ENCODE measurements at regions not wholly inside any gene's neighbourhood (a gene's known extent, or its start where the extent isn't known, plus 50 kb on each side); places are given as distances from the start of the nearest gene placed in this dataset.
"Not testable (repeated sequence)": the region's sequence is repeated elsewhere in the genome, so short reads cannot be mapped to it uniquely, and the experiment has no call there.

- not testable (repeated sequence) for ATAC-seq; H3K9me3 ChIP-seq (ENCODE audit: control insufficient read depth, low read length, poor library complexity, severe bottlenecking); DNase-seq; H3K4me3 Mint-ChIP-seq; H3K36me3 Mint-ChIP-seq (ENCODE audit: low read depth); H3K27ac Mint-ChIP-seq; H3K4me1 Mint-ChIP-seq
- peaks cover 30% of the 10 kb centered on the region for H3K27me3 Mint-ChIP-seq
Observed at GRCh38 chr7:55688684-55689681, 116.7 kb upstream of the VOPP1 start.

- ATAC-seq; H3K9me3 ChIP-seq (ENCODE audit: control insufficient read depth, low read length, poor library complexity, severe bottlenecking); H3K27ac Mint-ChIP-seq; H3K4me1 Mint-ChIP-seq; H3K36me3 Mint-ChIP-seq (ENCODE audit: low read depth); DNase-seq; H3K4me3 Mint-ChIP-seq: not testable (repeated sequence)
- H3K27me3 Mint-ChIP-seq = peaks cover 37% of the 10 kb centered on the region
Observed at GRCh38 chr7:55688261-55688660, 116.0 kb upstream of the VOPP1 start.

GRCh38 chr7:55687252-55687651 is 115.0 kb upstream of the VOPP1 start:
- H3K4me3 Mint-ChIP-seq; ATAC-seq; H3K9me3 ChIP-seq (ENCODE audit: control insufficient read depth, low read length, poor library complexity, severe bottlenecking); H3K36me3 Mint-ChIP-seq (ENCODE audit: low read depth); DNase-seq; H3K4me1 Mint-ChIP-seq; H3K27ac Mint-ChIP-seq: not testable (repeated sequence)
- H3K27me3 Mint-ChIP-seq = peaks cover 34% of the 10 kb centered on the region

DNA sequence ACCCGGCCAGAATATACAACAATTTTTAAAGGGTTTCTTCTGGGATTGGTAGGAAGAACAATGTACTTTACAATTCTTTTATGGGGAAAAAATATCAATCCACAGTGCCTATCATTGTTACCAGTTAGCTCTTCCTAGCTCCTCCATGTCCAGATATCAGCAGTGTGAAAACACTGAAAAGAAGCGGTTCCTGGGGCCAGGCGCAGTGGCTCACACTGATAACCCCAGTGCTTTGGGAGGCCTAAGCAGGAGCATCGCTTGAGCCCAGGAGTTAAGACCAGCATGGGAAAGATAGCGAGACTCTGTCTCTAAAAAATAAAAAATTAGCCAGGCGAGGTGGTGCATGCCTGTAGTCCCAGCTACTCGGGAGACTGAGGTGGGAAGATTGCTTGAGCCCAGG is 114.5 kb upstream of the VOPP1 start:
- not testable (repeated sequence) for H3K27ac Mint-ChIP-seq, ATAC-seq
- peaks cover 34% of the 10 kb centered on the region for H3K27me3 Mint-ChIP-seq

GRCh38 chr7:55683501-55683900 is 111.2 kb upstream of the VOPP1 start:
- not testable (repeated sequence) for H3K27ac Mint-ChIP-seq, H3K4me1 Mint-ChIP-seq, ATAC-seq

More for the DNA sequence above, 114.5 kb upstream of the VOPP1 start:
- not testable (repeated sequence) for H3K36me3 Mint-ChIP-seq (ENCODE audit: low read depth); H3K9me3 ChIP-seq (ENCODE audit: control insufficient read depth, low read length, poor library complexity, severe bottlenecking); DNase-seq; H3K4me1 Mint-ChIP-seq; H3K4me3 Mint-ChIP-seq

DNA sequence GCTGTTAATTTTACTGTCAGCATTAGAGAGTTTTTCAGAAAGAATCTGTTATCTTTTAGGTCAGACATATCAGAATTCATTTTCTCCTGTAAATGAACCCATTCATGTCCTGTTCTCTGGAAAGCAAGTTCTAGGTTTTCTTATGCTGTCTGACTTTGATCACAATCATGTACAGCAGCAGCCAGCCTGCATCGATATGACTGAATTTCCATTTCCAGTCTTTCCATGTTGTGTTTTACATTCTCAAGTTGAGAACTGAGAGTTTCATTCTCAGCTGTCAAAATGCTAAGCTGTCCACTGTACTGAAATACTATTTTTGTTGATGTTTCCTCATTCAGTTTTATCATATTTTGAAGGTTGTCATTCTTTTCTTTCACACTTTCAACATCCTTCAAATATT is 103.3 kb upstream of the VOPP1 start:
- not testable (repeated sequence) for H3K27ac Mint-ChIP-seq; H3K27me3 Mint-ChIP-seq; H3K9me3 ChIP-seq (ENCODE audit: control insufficient read depth, low read length, poor library complexity, severe bottlenecking); DNase-seq; ATAC-seq; H3K4me3 Mint-ChIP-seq; H3K4me1 Mint-ChIP-seq; H3K36me3 Mint-ChIP-seq (ENCODE audit: low read depth)

More at GRCh38 chr7:55683501-55683900, 111.2 kb upstream of the VOPP1 start:
- not testable (repeated sequence) for H3K36me3 Mint-ChIP-seq (ENCODE audit: low read depth); H3K4me3 Mint-ChIP-seq; H3K9me3 ChIP-seq (ENCODE audit: control insufficient read depth, low read length, poor library complexity, severe bottlenecking); DNase-seq
- peaks cover 24% of the 10 kb centered on the region for H3K27me3 Mint-ChIP-seq

- not testable (repeated sequence) for H3K36me3 Mint-ChIP-seq (ENCODE audit: low read depth); H3K27me3 Mint-ChIP-seq; H3K27ac Mint-ChIP-seq; DNase-seq; H3K4me1 Mint-ChIP-seq; H3K9me3 ChIP-seq (ENCODE audit: control insufficient read depth, low read length, poor library complexity, severe bottlenecking); ATAC-seq; H3K4me3 Mint-ChIP-seq
Observed at GRCh38 chr7:55673525-55673924, 101.2 kb upstream of the VOPP1 start.

DNA sequence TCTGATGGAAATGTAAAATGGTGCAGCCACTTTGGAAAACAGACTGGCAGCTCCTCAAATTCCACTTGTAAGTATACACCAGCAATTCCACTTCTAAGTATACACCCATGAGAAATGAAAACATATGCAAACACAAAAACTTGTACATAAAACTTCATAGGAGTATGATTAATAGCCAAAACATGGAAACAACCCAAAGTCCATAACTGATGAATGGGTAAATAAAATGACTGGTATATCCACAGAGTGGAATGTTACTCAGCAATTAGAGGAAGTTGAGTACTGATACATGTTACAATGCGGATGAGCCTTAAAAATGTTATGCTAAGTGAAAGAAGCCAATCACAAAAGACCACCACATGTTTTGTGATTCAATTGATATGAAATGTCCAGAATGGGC is 99.8 kb upstream of the VOPP1 start:
- not testable (repeated sequence) for ATAC-seq; H3K4me3 Mint-ChIP-seq; DNase-seq; H3K9me3 ChIP-seq (ENCODE audit: control insufficient read depth, low read length, poor library complexity, severe bottlenecking); H3K27ac Mint-ChIP-seq; H3K36me3 Mint-ChIP-seq (ENCODE audit: low read depth); H3K4me1 Mint-ChIP-seq; H3K27me3 Mint-ChIP-seq

GRCh38 chr7:55657654-55658053 is 85.4 kb upstream of the VOPP1 start:
- H3K4me3 Mint-ChIP-seq = no peak overlapping the region
- H3K27me3 Mint-ChIP-seq = peaks cover 12% of the 10 kb centered on the region
- no peak for ATAC-seq
- no peaks in the 10 kb centered on the region for H3K4me1 Mint-ChIP-seq
- peaks cover 2% of the 10 kb centered on the region for H3K36me3 Mint-ChIP-seq (ENCODE audit: low read depth)
- H3K9me3 ChIP-seq (ENCODE audit: control insufficient read depth, low read length, poor library complexity, severe bottlenecking) = no peaks in the 10 kb centered on the region
- H3K27ac Mint-ChIP-seq = no peak overlapping the region
- no peak for DNase-seq

- DNase-seq = no peak
- ATAC-seq = no peak
- peaks cover 26% of the 10 kb centered on the region for H3K27me3 Mint-ChIP-seq
- H3K36me3 Mint-ChIP-seq (ENCODE audit: low read depth) = peaks cover 5% of the 10 kb centered on the region
- H3K27ac Mint-ChIP-seq = no peak overlapping the region
- no peaks in the 10 kb centered on the region for H3K4me1 Mint-ChIP-seq
- no peaks in the 10 kb centered on the region for H3K9me3 ChIP-seq (ENCODE audit: control insufficient read depth, low read length, poor library complexity, severe bottlenecking)
- no peak overlapping the region for H3K4me3 Mint-ChIP-seq
Observed at GRCh38 chr7:55651057-55651456, 78.8 kb upstream of the VOPP1 start.

DNA sequence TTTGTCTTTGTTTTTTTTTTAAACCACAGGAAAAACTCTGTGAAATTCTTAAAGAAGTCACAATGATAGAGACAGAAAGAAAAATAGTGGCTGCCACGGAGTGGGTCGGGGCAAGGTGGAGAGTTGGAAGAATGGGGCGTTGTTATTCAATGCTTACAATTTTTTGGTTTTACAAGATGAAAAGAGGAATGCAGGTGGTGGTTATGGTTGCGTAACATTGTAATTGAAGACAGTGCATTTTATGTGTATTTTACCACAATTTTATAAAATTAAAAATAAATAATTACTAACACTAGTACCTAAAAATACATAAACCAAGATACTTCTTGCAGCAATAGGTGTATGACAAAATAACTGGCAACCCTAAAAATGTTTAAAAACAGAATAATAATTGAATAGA is 76.9 kb upstream of the VOPP1 start:
- ATAC-seq (no peak), DNase-seq (no peak)
- H3K4me1 Mint-ChIP-seq = no peaks in the 10 kb centered on the region
- H3K36me3 Mint-ChIP-seq (ENCODE audit: low read depth) = peaks cover 5% of the 10 kb centered on the region
- no peaks in the 10 kb centered on the region for H3K9me3 ChIP-seq (ENCODE audit: control insufficient read depth, low read length, poor library complexity, severe bottlenecking)
- peaks cover 19% of the 10 kb centered on the region for H3K27me3 Mint-ChIP-seq
- peak overlapping the region; percentile 29 for H3K27ac Mint-ChIP-seq
- no peak overlapping the region for H3K4me3 Mint-ChIP-seq

GRCh38 chr7:55644567-55644966 is 72.3 kb upstream of the VOPP1 start:
- Mint-ChIP-seq H3K27me3 (peaks cover 4% of the 10 kb centered on the region), H3K36me3 (ENCODE audit: low read depth) (no peaks in the 10 kb centered on the region), H3K4me1 (peaks cover 10% of the 10 kb centered on the region), H3K27ac (no peak overlapping the region), H3K4me3 (no peak overlapping the region)
- DNase-seq (no peak), ATAC-seq (no peak)
- no peaks in the 10 kb centered on the region for H3K9me3 ChIP-seq (ENCODE audit: control insufficient read depth, low read length, poor library complexity, severe bottlenecking)

DNA sequence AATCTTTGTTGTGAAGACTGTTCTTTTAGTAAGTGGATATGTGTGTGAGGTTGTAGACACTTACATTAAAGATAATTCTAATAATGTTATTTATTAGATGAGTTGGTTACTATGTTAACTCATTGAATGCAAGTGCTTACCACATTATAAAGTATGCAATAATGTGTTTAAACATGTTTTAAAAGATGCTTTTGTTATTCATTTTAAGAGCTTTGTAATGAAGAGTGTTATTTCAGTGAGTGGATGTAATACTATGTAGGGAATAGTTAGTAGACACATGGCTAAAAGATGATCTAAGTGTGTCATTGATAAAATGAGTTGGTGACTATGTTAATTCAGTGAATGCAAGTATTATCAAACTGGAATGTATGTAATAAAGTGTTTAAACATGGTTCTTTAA is 70.0 kb upstream of the VOPP1 start:
- no peak overlapping the region for H3K4me3 Mint-ChIP-seq
- H3K9me3 ChIP-seq (ENCODE audit: control insufficient read depth, low read length, poor library complexity, severe bottlenecking) = no peaks in the 10 kb centered on the region
- peaks cover 2% of the 10 kb centered on the region for H3K36me3 Mint-ChIP-seq (ENCODE audit: low read depth)
- no peak overlapping the region for H3K27ac Mint-ChIP-seq
- peaks cover 10% of the 10 kb centered on the region for H3K4me1 Mint-ChIP-seq
- DNase-seq = no peak
- no peak for ATAC-seq
- no peaks in the 10 kb centered on the region for H3K27me3 Mint-ChIP-seq

DNA sequence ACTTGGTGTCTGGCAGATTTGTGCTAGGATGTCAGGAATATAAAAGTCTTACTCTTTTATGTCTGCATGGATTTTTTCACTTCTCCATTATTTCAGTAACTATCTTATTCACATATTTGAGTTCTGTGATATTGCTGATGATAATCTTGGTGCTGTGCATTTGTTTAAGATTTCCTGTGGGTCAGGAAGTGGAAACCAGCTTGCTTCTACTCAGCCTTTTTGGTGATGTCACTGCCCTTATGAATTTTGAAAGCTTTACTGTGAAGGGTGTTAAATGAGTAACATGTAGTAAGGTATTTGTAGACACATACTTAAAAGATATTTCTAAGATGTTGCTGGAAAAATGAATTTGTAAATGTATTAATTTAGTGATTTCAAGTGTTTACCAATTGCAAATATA is 69.5 kb upstream of the VOPP1 start:
- H3K27me3 Mint-ChIP-seq = no peaks in the 10 kb centered on the region
- no peak for DNase-seq

More for the DNA sequence above, 69.5 kb upstream of the VOPP1 start:
- Mint-ChIP-seq H3K27ac (peak overlapping the region; percentile 73), H3K4me3 (no peak overlapping the region), H3K36me3 (ENCODE audit: low read depth) (peaks cover 2% of the 10 kb centered on the region), H3K4me1 (peaks cover 10% of the 10 kb centered on the region)
- H3K9me3 ChIP-seq (ENCODE audit: control insufficient read depth, low read length, poor library complexity, severe bottlenecking) = no peaks in the 10 kb centered on the region
- peak; percentile 64 for ATAC-seq

Measured in T-helper 17 cell (primary cell).